ENCODE measurements at regions not wholly inside any gene's neighbourhood (a gene's known extent, or its start where the extent isn't known, plus 50 kb on each side); places are given as distances from the start of the nearest gene placed in this dataset.

DNA sequence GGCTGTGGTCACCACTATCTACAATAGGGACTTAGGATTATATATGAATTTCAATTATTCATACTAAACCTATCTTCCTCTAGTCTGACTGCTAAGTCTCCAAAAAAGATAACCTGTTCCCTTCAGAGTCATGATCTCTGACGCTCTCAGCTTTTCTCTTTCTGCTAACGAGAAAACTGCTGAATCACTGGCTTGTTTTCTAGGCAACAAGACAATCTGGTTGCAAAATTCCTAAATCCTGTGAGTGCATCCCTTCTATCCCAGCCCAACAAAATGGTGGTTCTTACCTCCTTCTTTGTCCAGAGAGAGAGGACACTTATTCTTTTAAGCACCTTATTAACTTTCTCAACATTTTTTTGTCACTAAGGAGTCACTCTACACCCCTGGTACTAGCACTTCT lies 312.3 kb upstream of the PKDCC start:
- TF ChIP-seq, protein P1, sequence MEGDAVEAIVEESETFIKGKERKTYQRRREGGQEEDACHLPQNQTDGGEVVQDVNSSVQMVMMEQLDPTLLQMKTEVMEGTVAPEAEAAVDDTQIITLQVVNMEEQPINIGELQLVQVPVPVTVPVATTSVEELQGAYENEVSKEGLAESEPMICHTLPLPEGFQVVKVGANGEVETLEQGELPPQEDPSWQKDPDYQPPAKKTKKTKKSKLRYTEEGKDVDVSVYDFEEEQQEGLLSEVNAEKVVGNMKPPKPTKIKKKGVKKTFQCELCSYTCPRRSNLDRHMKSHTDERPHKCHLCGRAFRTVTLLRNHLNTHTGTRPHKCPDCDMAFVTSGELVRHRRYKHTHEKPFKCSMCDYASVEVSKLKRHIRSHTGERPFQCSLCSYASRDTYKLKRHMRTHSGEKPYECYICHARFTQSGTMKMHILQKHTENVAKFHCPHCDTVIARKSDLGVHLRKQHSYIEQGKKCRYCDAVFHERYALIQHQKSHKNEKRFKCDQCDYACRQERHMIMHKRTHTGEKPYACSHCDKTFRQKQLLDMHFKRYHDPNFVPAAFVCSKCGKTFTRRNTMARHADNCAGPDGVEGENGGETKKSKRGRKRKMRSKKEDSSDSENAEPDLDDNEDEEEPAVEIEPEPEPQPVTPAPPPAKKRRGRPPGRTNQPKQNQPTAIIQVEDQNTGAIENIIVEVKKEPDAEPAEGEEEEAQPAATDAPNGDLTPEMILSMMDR (IDR thresholded peaks at IDR 0.05; ENCODE audit: insufficient read depth, low read depth, low read length), result no peak
- no peak for TF ChIP-seq EZH2 (IDR thresholded peaks at IDR 0.05; ENCODE audit: insufficient read depth, low read length)

Measured in astrocyte (in vitro differentiated cells and primary cell).